Fibroblast of the aortic adventitia (primary cell): ENCODE measurements at regions not wholly inside any gene's neighbourhood (a gene's known extent, or its start where the extent isn't known, plus 50 kb on each side); places are given as distances from the start of the nearest gene placed in this dataset.
A peak's percentile ranks its signal among the peaks of the same experiment; 100 is the strongest.

Source experiments
- DNase-seq: peaks from one replicate; pipeline ENCODE4 v3.0.0-alpha.2; 2010; ENCODE audit warnings: low read depth
- H3K4me3 ChIP-seq: 2 replicates; pipeline ENCODE4 v1.5.1; 2011; ENCODE audit warnings: low read depth, mild to moderate bottlenecking, control low read depth, low read length, moderate library complexity
- TF ChIP-seq, protein P1 (sequence below): IDR thresholded peaks from 2 replicates; pipeline ENCODE4 v1.5.1; 2011; ENCODE audit warnings: mild to moderate bottlenecking, low read length, control low read depth, inconsistent platforms; ENCODE audit not compliant: insufficient read depth

DNA sequence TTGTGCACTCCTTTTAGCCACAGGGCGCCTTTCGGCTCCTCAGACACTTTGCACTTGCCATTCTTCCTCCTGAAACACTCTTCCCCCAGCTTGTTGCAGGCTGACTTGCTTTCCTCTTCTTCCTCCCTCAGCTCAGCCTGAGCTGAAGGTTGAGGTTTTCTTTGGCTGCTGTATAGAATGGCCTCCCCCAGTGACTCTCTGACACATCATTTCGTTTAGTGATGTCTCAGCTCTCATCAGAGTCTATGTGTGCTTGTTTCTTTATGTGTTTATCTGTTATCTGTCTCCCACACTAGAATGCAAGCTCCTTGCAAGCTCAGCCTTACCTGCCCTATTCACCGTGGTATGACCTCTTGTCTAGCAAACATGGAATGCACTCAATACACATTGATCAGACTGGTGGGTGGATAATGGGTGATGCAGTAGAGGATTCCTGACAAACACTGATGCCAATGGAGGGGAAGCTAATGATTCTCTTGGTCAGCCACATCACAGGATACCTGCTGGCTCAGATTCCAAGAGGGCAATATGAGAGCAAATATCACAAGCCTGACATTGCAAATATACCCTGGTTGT lies 112.9 kb upstream of the STC2 start:
- DNase-seq = no peak
- TF ChIP-seq, protein P1, sequence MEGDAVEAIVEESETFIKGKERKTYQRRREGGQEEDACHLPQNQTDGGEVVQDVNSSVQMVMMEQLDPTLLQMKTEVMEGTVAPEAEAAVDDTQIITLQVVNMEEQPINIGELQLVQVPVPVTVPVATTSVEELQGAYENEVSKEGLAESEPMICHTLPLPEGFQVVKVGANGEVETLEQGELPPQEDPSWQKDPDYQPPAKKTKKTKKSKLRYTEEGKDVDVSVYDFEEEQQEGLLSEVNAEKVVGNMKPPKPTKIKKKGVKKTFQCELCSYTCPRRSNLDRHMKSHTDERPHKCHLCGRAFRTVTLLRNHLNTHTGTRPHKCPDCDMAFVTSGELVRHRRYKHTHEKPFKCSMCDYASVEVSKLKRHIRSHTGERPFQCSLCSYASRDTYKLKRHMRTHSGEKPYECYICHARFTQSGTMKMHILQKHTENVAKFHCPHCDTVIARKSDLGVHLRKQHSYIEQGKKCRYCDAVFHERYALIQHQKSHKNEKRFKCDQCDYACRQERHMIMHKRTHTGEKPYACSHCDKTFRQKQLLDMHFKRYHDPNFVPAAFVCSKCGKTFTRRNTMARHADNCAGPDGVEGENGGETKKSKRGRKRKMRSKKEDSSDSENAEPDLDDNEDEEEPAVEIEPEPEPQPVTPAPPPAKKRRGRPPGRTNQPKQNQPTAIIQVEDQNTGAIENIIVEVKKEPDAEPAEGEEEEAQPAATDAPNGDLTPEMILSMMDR = no peak
- no peak overlapping the region for H3K4me3 ChIP-seq

GRCh38 chr5:173438951-173439350 lies 110.7 kb upstream of the STC2 start:
- H3K4me3 ChIP-seq = no peak overlapping the region
- TF ChIP-seq, protein P1 = no peak
- no peak for DNase-seq

DNA sequence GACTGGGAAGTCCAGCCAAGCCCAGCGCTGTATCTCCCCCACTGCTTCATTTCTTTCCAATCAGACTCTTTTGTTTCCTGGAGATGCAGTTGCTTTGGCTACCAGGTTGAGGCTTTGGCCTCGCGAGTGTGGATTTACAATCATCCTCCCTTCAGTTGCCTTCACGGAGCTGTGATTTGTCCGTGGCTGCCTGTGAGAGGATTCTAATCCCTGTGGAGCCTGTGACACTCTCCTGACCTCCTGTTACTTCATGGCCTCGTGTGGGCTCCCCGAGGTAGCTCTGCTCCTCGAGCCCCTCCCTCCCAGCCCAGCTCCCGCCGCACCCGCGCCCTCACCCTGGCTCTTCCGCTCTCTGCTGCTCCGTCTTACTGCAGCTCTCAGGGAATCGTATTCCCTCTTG lies 107.2 kb upstream of the STC2 start:
- peak; percentile 42 for DNase-seq
- TF ChIP-seq, protein P1 = no peak
- no peak overlapping the region for H3K4me3 ChIP-seq

GRCh38 chr5:173434270-173434669 lies 106.1 kb upstream of the STC2 start:
- H3K4me3 ChIP-seq = no peak overlapping the region
- TF ChIP-seq, protein P1 = no peak
- DNase-seq = no peak

DNA sequence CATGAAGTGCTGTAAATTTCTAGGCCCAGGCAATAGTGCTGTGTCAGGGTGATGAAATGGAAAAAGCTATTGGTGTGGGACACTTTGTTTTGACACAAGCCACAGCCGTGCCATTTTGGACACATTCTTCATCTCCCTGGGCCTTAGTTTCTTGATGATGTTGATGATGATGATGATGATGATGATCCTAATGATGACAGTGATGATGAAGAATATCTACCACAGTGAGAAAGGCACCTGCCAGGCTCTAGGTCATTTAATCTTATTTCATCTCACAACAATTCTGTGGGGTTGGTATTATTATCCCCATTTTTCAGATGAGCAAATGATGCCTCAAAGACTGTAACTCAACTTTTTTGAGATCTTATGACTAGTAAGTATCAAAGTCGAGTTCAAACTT lies 102.2 kb upstream of the STC2 start:
- TF ChIP-seq, protein P1 = no peak
- no peak for DNase-seq
- no peak overlapping the region for H3K4me3 ChIP-seq

DNA sequence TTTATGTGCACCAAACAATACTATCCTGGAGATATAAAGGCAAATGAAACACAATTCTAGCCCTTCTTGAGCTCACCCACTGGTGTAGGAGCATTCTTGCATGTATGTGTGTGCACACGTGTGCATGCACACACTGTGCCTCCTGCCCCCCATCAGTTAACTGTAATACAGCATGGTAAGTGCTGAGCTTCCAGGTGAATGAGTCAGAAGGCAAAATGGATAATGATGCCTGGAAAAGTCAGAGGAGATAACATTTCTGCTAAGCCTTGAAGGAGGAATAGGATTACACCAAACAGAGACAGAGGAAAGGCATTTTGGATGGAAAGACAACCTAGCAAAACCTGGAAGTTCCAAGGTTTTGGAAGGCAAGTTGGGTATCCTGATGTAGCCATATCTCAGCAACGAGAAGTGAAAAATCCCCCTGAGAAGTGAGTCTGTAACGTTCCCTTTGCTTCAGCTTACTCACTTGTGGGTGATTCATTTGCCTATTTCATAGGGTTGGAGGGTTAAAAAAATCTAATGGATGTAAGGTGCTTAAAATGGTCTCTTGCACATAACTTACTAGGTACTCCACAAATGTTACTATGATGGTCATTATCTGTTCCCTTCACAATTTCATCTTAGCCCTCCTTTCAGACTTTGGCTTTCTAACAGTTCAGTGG lies 101.4 kb upstream of the STC2 start:
- H3K4me3 ChIP-seq = no peak overlapping the region
- TF ChIP-seq, protein P1 = no peak
- peak; percentile 42 for DNase-seq

DNA sequence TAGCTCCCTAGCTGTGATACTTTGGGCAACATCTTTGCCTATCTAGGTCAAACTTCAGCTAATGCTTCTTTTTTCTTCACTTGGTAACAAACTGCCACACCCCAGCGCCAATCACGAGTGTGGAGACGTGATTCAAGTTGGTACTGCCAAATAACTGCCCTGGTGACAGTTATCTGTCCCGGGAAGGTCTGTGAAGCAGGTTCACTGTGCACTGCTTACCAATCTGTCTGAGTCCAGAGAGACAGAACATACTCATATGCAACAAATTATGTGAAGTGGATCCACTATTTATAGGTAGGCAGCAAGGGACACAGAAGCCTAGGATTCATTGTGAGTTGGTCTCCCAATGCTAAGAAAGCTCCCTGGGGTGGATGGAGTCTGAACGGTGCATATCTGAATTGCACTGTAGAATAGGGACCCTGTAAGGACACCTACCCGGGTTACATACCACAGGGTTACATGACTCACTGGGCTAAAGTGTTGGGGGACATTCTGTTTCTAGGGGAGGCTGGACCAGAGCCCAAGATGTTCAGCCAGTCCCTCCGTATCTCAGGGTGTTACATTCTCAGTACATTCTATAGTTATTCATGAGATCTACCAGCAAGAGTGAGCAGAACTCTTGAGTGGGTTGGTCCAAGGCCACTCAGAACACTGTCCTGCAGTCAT lies 95.4 kb upstream of the STC2 start:
- TF ChIP-seq, protein P1 = no peak
- no peak for DNase-seq
- no peak overlapping the region for H3K4me3 ChIP-seq
